HepG2 (cell line): ENCODE measurements at regions not wholly inside any gene's neighbourhood (a gene's known extent, or its start where the extent isn't known, plus 50 kb on each side); places are given as distances from the start of the nearest gene placed in this dataset.

ENCODE experiments used
- ATAC-seq: fragments of 200-7000 bp; cut with Tn5 transposase; 3 replicates; pipeline ENCODE4 v1.9.1; 2020; ENCODE audit warnings: mild to moderate bottlenecking, moderate library complexity
- BruUV-seq: library from RNA; stranded (reverse); fragments of 400-500 nt; replicated peaks from 2 replicates; lab custom pipeline; 2021; lab: Mats Ljungman, UMichigan
- CTCF ChIA-PET: fragments of 300-600 bp; formaldehyde crosslinking; extraction: SDS; loops from one replicate; lab custom pipeline; 2021; ENCODE audit warnings: low total read pairs, inconsistent platforms, low intra/inter-chr PET ratio; lab: Yijun Ruan, JAX
- POLR2A ChIA-PET: fragments of 350-600 bp; sonication (Branson Sonifier 250); formaldehyde crosslinking; loops from one replicate; lab custom pipeline; 2020; ENCODE audit warnings: antibody characterized with exemption, inconsistent platforms; lab: Yijun Ruan, JAX
- DNase-seq: peaks from one replicate; pipeline ENCODE4 v3.0.0-alpha.2; 2015; ENCODE audit warnings: low spot score
- FAIRE-seq: peaks from 3 replicates; lab custom pipeline; 2011; peaks lifted over from hg19 to GRCh38; lab: Jason Lieb, UNC
- H2AFZ ChIP-seq: one replicate; pipeline ENCODE4 v1.6.1; 2011; ENCODE audit warnings: low read length, inconsistent platforms
- H3K27ac ChIP-seq: fragments of 300-600 bp; 3 replicates; pipeline ENCODE4 v1.8.0; 2011; ENCODE audit warnings: mixed run types, mild to moderate bottlenecking, mixed read lengths, low read length, inconsistent platforms; ENCODE audit not compliant: insufficient read depth; ENCODE audit errors: extremely low read length
- H3K27me3 ChIP-seq, 2 experiments: fragments of 200-600 bp in 1 of 2; 2 replicates in 1 of 2; 3 replicates in 1 of 2; pipeline versions ENCODE4 v1.6.0 to v1.8.0; 2011; ENCODE audit warnings: low read length in 2 of 2, mild to moderate bottlenecking in 2 of 2, moderate library complexity in 2 of 2, inconsistent platforms in 1 of 2; ENCODE audit not compliant: insufficient read depth in 2 of 2, control insufficient read depth in 1 of 2
- H3K36me3 ChIP-seq, 2 experiments: fragments of 200-600 bp in 1 of 2; replicated peaks in 1 of 2; 2 replicates in 1 of 2; 3 replicates in 1 of 2; pipeline versions ENCODE4 v1.5.1 to v1.8.0; 2011; ENCODE audit warnings: low read length in 2 of 2, inconsistent platforms in 1 of 2; ENCODE audit not compliant: insufficient read depth in 2 of 2, control insufficient read depth in 1 of 2
- H3K4me1 ChIP-seq: 2 replicates; pipeline ENCODE4 v1.5.1; 2012; ENCODE audit warnings: low read length, inconsistent platforms; ENCODE audit not compliant: insufficient read depth
- H3K4me2 ChIP-seq: 2 replicates; pipeline ENCODE4 v1.6.0; 2011; ENCODE audit warnings: low read depth, low read length, inconsistent platforms
- H3K4me3 ChIP-seq, 3 experiments: fragments of 200-600 bp in 1 of 3; sonication (generic), shearing (Covaris generic) in 1 of 3; replicated peaks in 1 of 3; 2 replicates each; pipeline ENCODE4 v1.5.1; 2011 to 2016; ENCODE audit warnings: low read length in 3 of 3, inconsistent platforms in 2 of 3, low read depth in 2 of 3, mild to moderate bottlenecking in 2 of 3, control low read depth in 1 of 3, mixed read lengths in 1 of 3; ENCODE audit not compliant: insufficient read depth in 1 of 3
- H3K79me2 ChIP-seq: one replicate; pipeline ENCODE4 v1.6.1; 2011; ENCODE audit warnings: low read length, inconsistent platforms; ENCODE audit not compliant: insufficient read depth
- H3K9ac ChIP-seq: 2 replicates; pipeline ENCODE4 v1.6.0; 2011; ENCODE audit warnings: mild to moderate bottlenecking, low read depth, low read length, inconsistent platforms; ENCODE audit not compliant: insufficient read depth
- H3K9me3 ChIP-seq: 2 replicates; pipeline ENCODE4 v1.5.1; 2012; ENCODE audit warnings: mild to moderate bottlenecking, low read length
- H4K20me1 ChIP-seq: 2 replicates; pipeline ENCODE4 v1.6.0; 2011; ENCODE audit warnings: inconsistent platforms, mild to moderate bottlenecking, low read length, moderate library complexity; ENCODE audit not compliant: insufficient read depth
- ARHGAP35 ChIP-seq: sonication (generic); formaldehyde crosslinking; IDR thresholded peaks from 2 replicates; pipeline ENCODE4 v1.9.0; 2022; ENCODE audit warnings: mild to moderate bottlenecking, inconsistent platforms, moderate library complexity, missing genetic modification reagents, borderline replicate concordance
- CBX5 ChIP-seq: sonication (generic); formaldehyde crosslinking; IDR thresholded peaks from 2 replicates; pipeline ENCODE4 v1.4.0; 2020; ENCODE audit warnings: missing genetic modification reagents, borderline replicate concordance
- CCAR2 ChIP-seq: fragments of 200-400 bp; formaldehyde crosslinking; optimal IDR thresholded peaks from 2 replicates; pipeline ENCODE3; 2018; ENCODE audit warnings: low read depth, mild to moderate bottlenecking, low read length, moderate library complexity
- FOSL2 ChIP-seq: sonication (generic); formaldehyde crosslinking; IDR thresholded peaks from 2 replicates; pipeline ENCODE4 v1.4.0; 2020; ENCODE audit warnings: missing genetic modification reagents
- GLI4 ChIP-seq: sonication (generic); formaldehyde crosslinking; IDR thresholded peaks from 2 replicates; pipeline ENCODE4 v1.5.1; 2020; ENCODE audit warnings: missing genetic modification reagents, mild to moderate bottlenecking, moderate library complexity, borderline replicate concordance
- HMGA1 ChIP-seq: sonication (generic); formaldehyde crosslinking; conservative IDR thresholded peaks from 2 replicates; pipeline ENCODE4 v1.4.0; 2020; ENCODE audit warnings: missing genetic modification reagents
- HNRNPL ChIP-seq: fragments of 200-400 bp; formaldehyde crosslinking; IDR thresholded peaks from 2 replicates; pipeline ENCODE4 v1.6.1; 2017; ENCODE audit warnings: mild to moderate bottlenecking, low read depth, low read length
- KLF13 ChIP-seq: sonication (generic); formaldehyde crosslinking; IDR thresholded peaks from 2 replicates; pipeline ENCODE4 v1.4.0; 2020; ENCODE audit warnings: mild to moderate bottlenecking, missing genetic modification reagents
- KLF9 ChIP-seq: IDR thresholded peaks from 2 replicates; pipeline ENCODE4 v1.6.1; 2016; ENCODE audit warnings: low read depth
- SRY ChIP-seq: sonication (generic); formaldehyde crosslinking; IDR thresholded peaks from 2 replicates; pipeline ENCODE4 v1.8.0; 2022; ENCODE audit warnings: mild to moderate bottlenecking, missing genetic modification reagents
- ZNF251 ChIP-seq: sonication (generic); formaldehyde crosslinking; IDR thresholded peaks from 2 replicates; pipeline ENCODE4 v1.9.0; 2021; ENCODE audit warnings: mild to moderate bottlenecking, missing genetic modification reagents
- ZNF34 ChIP-seq: sonication (generic); formaldehyde crosslinking; IDR thresholded peaks from 2 replicates; pipeline ENCODE4 v1.4.0; 2020; ENCODE audit warnings: mild to moderate bottlenecking, missing genetic modification reagents, borderline replicate concordance
- ZNF619 ChIP-seq: sonication (generic); formaldehyde crosslinking; IDR thresholded peaks from 2 replicates; pipeline ENCODE4 v1.4.0; 2020; ENCODE audit warnings: mild to moderate bottlenecking, missing genetic modification reagents
- ZNF678 ChIP-seq: sonication (generic); formaldehyde crosslinking; IDR thresholded peaks from 2 replicates; pipeline ENCODE4 v1.4.0; 2020; ENCODE audit warnings: mild to moderate bottlenecking, missing genetic modification reagents
- ZNF891 ChIP-seq: sonication (generic); formaldehyde crosslinking; IDR thresholded peaks from 2 replicates; pipeline ENCODE4 v1.5.0; 2020; ENCODE audit warnings: mild to moderate bottlenecking, missing genetic modification reagents
- WGBS: methylation state at CpG from one replicate; pipeline ENCODE4 v1.1.6; 2017; ENCODE audit warnings: low lambda C conversion rate; 5-methylcytosine and 5-hydroxymethylcytosine counted together
- in situ Hi-C: cut with HindIII; loops from 2 replicates; pipeline ENCODE4 v1.10.0; 2017; ENCODE audit warnings: low pct_unique_long_range_greater_than_20kb; ENCODE audit not compliant: extremely low pct_ligation_motif_present
- intact Hi-C: fragments of 100-400 bp; cut with micrococcal nuclease; formaldehyde crosslinking; loops from one replicate; pipeline ENCODE4 v1.10.0; 2022; ENCODE audit not compliant: unreplicated experiment
- TF ChIP-seq, protein P1 (sequence below): sonication (generic); formaldehyde crosslinking; IDR thresholded peaks from 2 replicates; pipeline ENCODE4 v1.5.1; 2020; ENCODE audit warnings: missing genetic modification reagents, mild to moderate bottlenecking, borderline replicate concordance
- TF ChIP-seq, protein P2 (sequence below): IDR thresholded peaks from 2 replicates; pipeline ENCODE4 v1.6.1; 2016; ENCODE audit warnings: missing biosample characterization, missing genetic modification reagents, low read depth
- TF ChIP-seq, protein P3 (sequence below): sonication (generic); formaldehyde crosslinking; IDR thresholded peaks from 2 replicates; pipeline ENCODE4 v1.9.0; 2021; ENCODE audit warnings: missing genetic modification reagents, borderline replicate concordance
- TF ChIP-seq, protein P4 (sequence below): sonication (generic); formaldehyde crosslinking; IDR thresholded peaks from 2 replicates; pipeline ENCODE4 v1.8.0; 2023; ENCODE audit warnings: mild to moderate bottlenecking, missing genetic modification reagents

DNA sequence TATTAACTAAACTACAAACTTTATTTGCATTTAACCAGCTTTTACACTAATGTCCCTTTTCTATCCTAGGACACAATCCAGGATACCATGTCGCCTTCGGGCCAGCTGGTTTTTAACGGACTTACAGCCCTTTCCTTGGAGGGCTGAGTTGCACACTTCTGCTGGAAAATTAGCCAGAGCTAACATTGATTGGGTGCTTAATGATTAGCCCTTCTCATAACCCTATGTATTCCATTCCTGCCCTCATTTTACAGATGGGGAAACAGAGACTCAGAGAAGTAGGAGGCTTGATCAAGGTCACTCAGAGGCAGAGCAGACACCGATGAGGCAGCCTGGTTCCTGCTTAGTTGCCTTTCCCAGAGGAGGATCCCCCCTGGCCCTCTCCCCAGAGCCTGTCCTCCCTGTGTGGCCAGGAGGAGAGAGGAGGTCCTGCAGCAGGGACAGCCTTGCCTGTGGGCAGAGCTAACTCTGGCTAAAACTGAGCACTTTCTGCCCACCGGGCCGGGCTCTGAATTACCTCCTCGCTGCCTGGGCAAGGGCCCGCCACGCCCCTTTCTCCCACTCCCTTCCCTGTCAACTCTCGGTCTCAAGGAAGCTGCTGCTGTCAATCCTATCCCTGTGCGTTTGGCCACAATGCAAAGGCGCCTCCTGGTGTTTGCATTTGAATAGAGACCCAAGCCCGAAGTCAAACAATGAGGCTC, 59.6 kb upstream of the PAX6 start (continued):
- peak; percentile 26; the same call in 1 of the 2 replicates for TF ChIP-seq FOSL2 (CRISPR knock-in tag)
- no peak for TF ChIP-seq GLI4
- TF ChIP-seq HNRNPL: no peak
- TF ChIP-seq KLF13 (CRISPR knock-in tag): no peak
- TF ChIP-seq CCAR2: no peak
- TF ChIP-seq CBX5: no peak
- no peak for TF ChIP-seq SRY
- TF ChIP-seq ZNF251: no peak
- 0 out of 2 replicates have a peak, but pooled peaks have one; percentile 48 for TF ChIP-seq ZNF619 (CRISPR knock-in tag)
- TF ChIP-seq ZNF891 (CRISPR knock-in tag): peak; percentile 43; the same call in 1 of the 2 replicates
- no peak for TF ChIP-seq ZNF34 (CRISPR knock-in tag)
- 0 out of 2 replicates have a peak, but pooled peaks have one; percentile 42 for TF ChIP-seq KLF9 (CRISPR knock-in tag)
- TF ChIP-seq, protein P1, sequence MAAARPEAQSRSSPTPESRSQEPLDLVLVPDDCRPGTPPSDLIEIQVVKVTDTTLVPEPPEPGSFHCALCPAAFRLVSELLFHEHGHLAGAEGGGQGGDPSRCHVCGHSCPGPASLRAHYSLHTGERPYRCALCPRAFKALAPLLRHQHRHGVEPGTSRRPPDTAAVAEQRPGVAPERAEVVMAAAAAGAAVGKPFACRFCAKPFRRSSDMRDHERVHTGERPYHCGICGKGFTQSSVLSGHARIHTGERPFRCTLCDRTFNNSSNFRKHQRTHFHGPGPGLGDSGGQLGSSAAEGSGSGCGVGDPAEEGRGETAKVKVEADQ (CRISPR knock-in tag): no peak
- no peak for TF ChIP-seq ARHGAP35

DNA sequence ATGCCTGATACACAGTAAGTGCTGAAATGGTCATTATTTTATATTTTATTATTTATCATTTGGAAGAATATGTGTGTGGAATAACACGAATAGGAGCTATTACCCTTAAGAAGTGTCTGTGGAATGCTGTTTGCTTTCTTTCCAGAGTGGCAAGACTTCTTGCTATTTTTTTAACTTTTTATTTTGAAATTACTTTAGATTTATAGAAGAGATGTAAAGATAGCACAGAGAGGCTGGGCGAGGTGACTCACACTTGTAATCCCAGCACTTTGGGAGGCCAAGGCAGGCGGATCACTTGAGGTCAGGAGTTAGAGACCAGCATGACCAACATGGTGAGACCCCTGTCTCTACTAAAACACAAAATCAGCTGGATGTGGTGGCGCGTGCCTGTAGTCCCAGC, 58.9 kb upstream of the PAX6 start:
- Histone ChIP-seq H3K27me3 (peaks cover 0 to 23% of the 10 kb centered on the region in 2 experiments; a peak in 1 of 5 replicates), H3K9me3 (no peaks in the 10 kb centered on the region), H3K4me3 (no peak overlapping the region), H3K4me1 (peaks cover 4% of the 10 kb centered on the region; the same call in 1 of the 2 replicates), H3K36me3 (no peaks in the 10 kb centered on the region), H4K20me1 (no peaks in the 10 kb centered on the region), H3K4me2 (no peak overlapping the region), H2AFZ (no peak overlapping the region), H3K27ac (no peak overlapping the region), H3K9ac (no peak overlapping the region), H3K79me2 (no peaks in the 10 kb centered on the region)
- ChIA-PET CTCF (interaction anchor here (1.5 to 3.4 kb wide), 4 partner anchors 227 to 472 kb away, joined by 8 to 26 read pairs (median 9); no protein-coding TSS in a partner anchor), POLR2A (no interaction called here)
- no TSS peak for BruUV-seq
- FAIRE-seq: no peak
- in situ Hi-C loops: loop anchor here (5.0 to 10.0 kb wide), 4 partner anchors 225 to 625 kb away; no protein-coding TSS in a partner anchor
- ATAC-seq: no peak
- 63% methylated on average over 5 of the region's 5 CpGs for WGBS
- no peak for DNase-seq
- intact Hi-C loops: loop anchor here (2.0 to 5.0 kb wide), 2 partner anchors 58 to 763 kb away; partner anchors contain the start of gene PAX6
- TF ChIP-seq, protein P2, sequence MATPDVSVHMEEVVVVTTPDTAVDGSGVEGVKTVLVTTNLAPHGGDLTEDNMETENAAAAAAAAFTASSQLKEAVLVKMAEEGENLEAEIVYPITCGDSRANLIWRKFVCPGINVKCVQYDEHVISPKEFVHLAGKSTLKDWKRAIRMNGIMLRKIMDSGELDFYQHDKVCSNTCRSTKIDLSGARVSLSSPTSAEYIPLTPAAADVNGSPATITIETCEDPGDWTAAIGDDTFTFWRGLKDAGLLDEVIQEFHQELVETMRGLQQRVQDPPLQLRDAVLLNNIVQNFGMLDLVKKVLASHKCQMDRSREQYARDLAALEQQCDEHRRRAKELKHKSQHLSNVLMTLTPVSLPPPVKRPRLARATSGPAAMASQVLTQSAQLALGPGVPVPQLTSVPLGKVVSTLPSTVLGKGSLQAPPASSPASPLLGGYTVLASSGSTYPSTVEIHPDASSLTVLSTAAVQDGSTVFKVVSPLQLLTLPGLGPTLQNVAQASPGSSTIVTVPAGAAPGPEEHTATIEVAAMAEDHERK (CRISPR knock-in tag): no peak
- TF ChIP-seq HMGA1 (no peak), ZNF678 (CRISPR knock-in tag) (no peak)
- TF ChIP-seq, protein P3, sequence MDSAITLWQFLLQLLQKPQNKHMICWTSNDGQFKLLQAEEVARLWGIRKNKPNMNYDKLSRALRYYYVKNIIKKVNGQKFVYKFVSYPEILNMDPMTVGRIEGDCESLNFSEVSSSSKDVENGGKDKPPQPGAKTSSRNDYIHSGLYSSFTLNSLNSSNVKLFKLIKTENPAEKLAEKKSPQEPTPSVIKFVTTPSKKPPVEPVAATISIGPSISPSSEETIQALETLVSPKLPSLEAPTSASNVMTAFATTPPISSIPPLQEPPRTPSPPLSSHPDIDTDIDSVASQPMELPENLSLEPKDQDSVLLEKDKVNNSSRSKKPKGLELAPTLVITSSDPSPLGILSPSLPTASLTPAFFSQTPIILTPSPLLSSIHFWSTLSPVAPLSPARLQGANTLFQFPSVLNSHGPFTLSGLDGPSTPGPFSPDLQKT (CRISPR knock-in tag): no peak
- TF ChIP-seq, protein P4, sequence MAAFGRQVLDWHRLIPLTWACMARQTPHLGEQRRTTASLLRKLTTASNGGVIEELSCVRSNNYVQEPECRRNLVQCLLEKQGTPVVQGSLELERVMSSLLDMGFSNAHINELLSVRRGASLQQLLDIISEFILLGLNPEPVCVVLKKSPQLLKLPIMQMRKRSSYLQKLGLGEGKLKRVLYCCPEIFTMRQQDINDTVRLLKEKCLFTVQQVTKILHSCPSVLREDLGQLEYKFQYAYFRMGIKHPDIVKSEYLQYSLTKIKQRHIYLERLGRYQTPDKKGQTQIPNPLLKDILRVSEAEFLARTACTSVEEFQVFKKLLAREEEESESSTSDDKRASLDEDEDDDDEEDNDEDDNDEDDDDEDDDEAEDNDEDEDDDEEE (CRISPR knock-in tag): no peak
